GM21737 (cell line): ENCODE measurements at regions not wholly inside any gene's neighbourhood (a gene's known extent, or its start where the extent isn't known, plus 50 kb on each side); places are given as distances from the start of the nearest gene placed in this dataset.

Source experiments
- ATAC-seq: cut with Tn5 transposase; IDR thresholded peaks from one replicate; pipeline ENCODE4 v1.9.1; 2021; ENCODE audit warnings: mild to moderate bottlenecking, moderate library complexity; ENCODE audit not compliant: unreplicated experiment

GRCh38 chr3:70120357-70120966, 120.9 kb downstream of the SAMMSON start:
- peak; percentile 86 for ATAC-seq

GRCh38 chr3:70127192-70127591, 127.7 kb downstream of the SAMMSON start:
- ATAC-seq: no peak

- ATAC-seq: no peak
Observed at GRCh38 chr3:70137366-70137765, 137.8 kb downstream of the SAMMSON start.

- ATAC-seq: no peak
Observed at GRCh38 chr3:70138606-70139005, 139.1 kb downstream of the SAMMSON start.
